OCI-LY7 (cell line): ENCODE measurements at regions not wholly inside any gene's neighbourhood (a gene's known extent, or its start where the extent isn't known, plus 50 kb on each side); places are given as distances from the start of the nearest gene placed in this dataset.

ENCODE experiments used
- CTCF ChIP-seq: fragments of 200-600 bp; sonication (generic); conservative IDR thresholded peaks from 2 replicates; pipeline ENCODE4 v1.5.1; 2014; ENCODE audit warnings: mild to moderate bottlenecking, antibody characterized with exemption, low read length, moderate library complexity, mixed read lengths
- EZH2phosphoT487 ChIP-seq: fragments of 200-600 bp; sonication (generic); IDR thresholded peaks from 2 replicates; pipeline ENCODE4 v1.6.1; 2018; ENCODE audit warnings: low read depth, borderline replicate concordance, mild to moderate bottlenecking, mixed run types, antibody characterized with exemption, low read length, moderate library complexity, mixed read lengths

- TF ChIP-seq CTCF (no peak), EZH2phosphoT487 (no peak)
Observed at GRCh38 chr12:94798113-94798512, 147.8 kb upstream of the TMCC3 start.
